SK-N-SH (cell line): ENCODE measurements at regions not wholly inside any gene's neighbourhood (a gene's known extent, or its start where the extent isn't known, plus 50 kb on each side); places are given as distances from the start of the nearest gene placed in this dataset.

Experiments used
- CHD2 ChIP-seq: fragments of 150-350 bp; IDR thresholded peaks from 2 replicates; pipeline ENCODE4 v1.6.1; 2018; ENCODE audit warnings: low read length; ENCODE audit not compliant: partially characterized antibody
- ELF1 ChIP-seq: IDR thresholded peaks from 2 replicates; pipeline ENCODE4 v1.4.0; 2012
- EP300 ChIP-seq, 2 experiments: IDR thresholded peaks; 2 replicates each; pipeline versions ENCODE4 v1.4.0 to v1.6.1; 2012; ENCODE audit warnings: borderline replicate concordance in 1 of 2, low read depth in 1 of 2, low read length in 1 of 2
- FOXM1 ChIP-seq: IDR thresholded peaks from 2 replicates; pipeline ENCODE4 v1.4.0; 2012; ENCODE audit warnings: low read depth, mild to moderate bottlenecking
- GABPA ChIP-seq: IDR thresholded peaks from 2 replicates; pipeline ENCODE4 v1.4.0; 2012; ENCODE audit warnings: low read depth, mild to moderate bottlenecking
- MAX ChIP-seq: IDR thresholded peaks from 2 replicates; pipeline ENCODE4 v1.4.0; 2012; ENCODE audit warnings: low read depth
- NFIC ChIP-seq: IDR thresholded peaks from 2 replicates; pipeline ENCODE4 v1.4.0; 2012; ENCODE audit warnings: borderline replicate concordance
- POLR2AphosphoS5 ChIP-seq: IDR thresholded peaks from 2 replicates; pipeline ENCODE4 v1.6.1; 2012; ENCODE audit warnings: low read depth, low read length
- RAD21 ChIP-seq: IDR thresholded peaks from 2 replicates; pipeline ENCODE4 v1.6.1; 2012; ENCODE audit warnings: mild to moderate bottlenecking, low read length
- RFX5 ChIP-seq: IDR thresholded peaks from 2 replicates; pipeline ENCODE4 v1.6.1; 2012; ENCODE audit warnings: mild to moderate bottlenecking, improper control_type of control experiment, low read length
- SIN3A ChIP-seq: IDR thresholded peaks from 2 replicates; pipeline ENCODE4 v1.6.1; 2012; ENCODE audit warnings: low read depth, mild to moderate bottlenecking, low read length, moderate library complexity, borderline replicate concordance
- SMC3 ChIP-seq: IDR thresholded peaks from 2 replicates; pipeline ENCODE4 v1.6.1; 2012; ENCODE audit warnings: low read depth, low read length, improper control_type of control experiment
- TF ChIP-seq, protein P1 (sequence below): fragments of 150-350 bp; IDR thresholded peaks from 2 replicates; pipeline ENCODE4 v1.6.1; 2016; ENCODE audit warnings: mild to moderate bottlenecking, low read depth, low read length
- TF ChIP-seq, protein P2 (sequence below): fragments of 200-600 bp; sonication (generic); IDR thresholded peaks from 2 replicates; pipeline ENCODE4 v1.6.1; 2017; ENCODE audit warnings: antibody characterized with exemption, mild to moderate bottlenecking, moderate library complexity

- TF ChIP-seq, protein P1, sequence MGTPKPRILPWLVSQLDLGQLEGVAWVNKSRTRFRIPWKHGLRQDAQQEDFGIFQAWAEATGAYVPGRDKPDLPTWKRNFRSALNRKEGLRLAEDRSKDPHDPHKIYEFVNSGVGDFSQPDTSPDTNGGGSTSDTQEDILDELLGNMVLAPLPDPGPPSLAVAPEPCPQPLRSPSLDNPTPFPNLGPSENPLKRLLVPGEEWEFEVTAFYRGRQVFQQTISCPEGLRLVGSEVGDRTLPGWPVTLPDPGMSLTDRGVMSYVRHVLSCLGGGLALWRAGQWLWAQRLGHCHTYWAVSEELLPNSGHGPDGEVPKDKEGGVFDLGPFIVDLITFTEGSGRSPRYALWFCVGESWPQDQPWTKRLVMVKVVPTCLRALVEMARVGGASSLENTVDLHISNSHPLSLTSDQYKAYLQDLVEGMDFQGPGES = no peak
- TF ChIP-seq, protein P2, sequence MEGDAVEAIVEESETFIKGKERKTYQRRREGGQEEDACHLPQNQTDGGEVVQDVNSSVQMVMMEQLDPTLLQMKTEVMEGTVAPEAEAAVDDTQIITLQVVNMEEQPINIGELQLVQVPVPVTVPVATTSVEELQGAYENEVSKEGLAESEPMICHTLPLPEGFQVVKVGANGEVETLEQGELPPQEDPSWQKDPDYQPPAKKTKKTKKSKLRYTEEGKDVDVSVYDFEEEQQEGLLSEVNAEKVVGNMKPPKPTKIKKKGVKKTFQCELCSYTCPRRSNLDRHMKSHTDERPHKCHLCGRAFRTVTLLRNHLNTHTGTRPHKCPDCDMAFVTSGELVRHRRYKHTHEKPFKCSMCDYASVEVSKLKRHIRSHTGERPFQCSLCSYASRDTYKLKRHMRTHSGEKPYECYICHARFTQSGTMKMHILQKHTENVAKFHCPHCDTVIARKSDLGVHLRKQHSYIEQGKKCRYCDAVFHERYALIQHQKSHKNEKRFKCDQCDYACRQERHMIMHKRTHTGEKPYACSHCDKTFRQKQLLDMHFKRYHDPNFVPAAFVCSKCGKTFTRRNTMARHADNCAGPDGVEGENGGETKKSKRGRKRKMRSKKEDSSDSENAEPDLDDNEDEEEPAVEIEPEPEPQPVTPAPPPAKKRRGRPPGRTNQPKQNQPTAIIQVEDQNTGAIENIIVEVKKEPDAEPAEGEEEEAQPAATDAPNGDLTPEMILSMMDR = no peak
- TF ChIP-seq CHD2 = no peak
- TF ChIP-seq ELF1 = no peak
- TF ChIP-seq MAX = no peak
- TF ChIP-seq RAD21 = no peak
- no peak for TF ChIP-seq NFIC
- TF ChIP-seq RFX5 = no peak
- TF ChIP-seq FOXM1 = no peak
- TF ChIP-seq SIN3A = no peak
- no peak for TF ChIP-seq POLR2AphosphoS5
- TF ChIP-seq SMC3 = no peak
- TF ChIP-seq GABPA = no peak
- no peak for TF ChIP-seq EP300 (IDR thresholded peaks at IDR 0.05; ENCODE audit: borderline replicate concordance in 1 of 2, low read depth in 1 of 2, low read length in 1 of 2)
Observed at GRCh38 chr1:39134768-39135333, 69.6 kb upstream of the MACF1 start.
